HEK293 (cell line): ENCODE measurements at regions not wholly inside any gene's neighbourhood (a gene's known extent, or its start where the extent isn't known, plus 50 kb on each side); places are given as distances from the start of the nearest gene placed in this dataset.

ENCODE experiments used
- CTCF ChIA-PET: fragments of 350-600 bp; formaldehyde crosslinking; extraction: SDS; loops from one replicate; lab custom pipeline; 2021; ENCODE audit warnings: antibody characterized with exemption; lab: Yijun Ruan, JAX
- POLR2A ChIA-PET: fragments of 300-600 bp; formaldehyde crosslinking; extraction: SDS; loops from one replicate; lab custom pipeline; 2020; ENCODE audit warnings: antibody characterized with exemption, inconsistent platforms; lab: Yijun Ruan, JAX
- H3K27ac ChIP-seq: fragments of 200-500 bp; sonication (Bioruptor generic); 2 replicates; pipeline ENCODE4 v1.5.1; 2014; ENCODE audit warnings: low read depth, low read length, control low read depth, inconsistent platforms; ENCODE audit errors: extremely low read depth
- H3K36me3 ChIP-seq, 2 experiments: fragments of 200-500 bp in 1 of 2; sonication (Bioruptor generic) in 1 of 2; 1 replicate in 1 of 2; 2 replicates in 1 of 2; pipeline ENCODE4 v1.5.1; 2014 to 2017; ENCODE audit warnings: inconsistent platforms in 2 of 2, low read length in 2 of 2; ENCODE audit not compliant: control insufficient read depth in 2 of 2, insufficient read depth in 1 of 2
- H3K4me1 ChIP-seq: fragments of 200-500 bp; sonication (Bioruptor generic); 2 replicates; pipeline ENCODE4 v1.5.1; 2014; ENCODE audit warnings: mild to moderate bottlenecking, low read length, inconsistent platforms; ENCODE audit not compliant: control insufficient read depth, insufficient read depth
- H3K4me3 ChIP-seq: 2 replicates; pipeline ENCODE4 v1.5.1; 2011; ENCODE audit warnings: low read depth, mild to moderate bottlenecking, control low read depth, low read length, moderate library complexity
- H3K9me3 ChIP-seq: fragments of 200-500 bp; sonication (Bioruptor generic); 2 replicates; pipeline ENCODE4 v1.5.1; 2014; ENCODE audit warnings: low read depth, low read length, inconsistent platforms; ENCODE audit not compliant: control insufficient read depth, insufficient read depth
- GLI2 ChIP-seq: fragments of 450-650 bp; formaldehyde crosslinking; IDR thresholded peaks from 2 replicates; pipeline ENCODE4; 2017; ENCODE audit warnings: missing biosample characterization, missing genetic modification characterization, low read depth, borderline replicate concordance
- PRDM1 ChIP-seq: fragments of 450-650 bp; formaldehyde crosslinking; IDR thresholded peaks from 2 replicates; pipeline ENCODE4; 2016; ENCODE audit warnings: missing biosample characterization, missing genetic modification characterization
- SCRT2 ChIP-seq: fragments of 450-650 bp; formaldehyde crosslinking; IDR thresholded peaks from 2 replicates; pipeline ENCODE4 v1.5.1; 2016; ENCODE audit warnings: missing biosample characterization, missing genetic modification characterization
- SP7 ChIP-seq: fragments of 450-650 bp; formaldehyde crosslinking; IDR thresholded peaks from 2 replicates; pipeline ENCODE4 v1.5.1; 2016; ENCODE audit warnings: missing biosample characterization, missing genetic modification characterization
- ZBTB44 ChIP-seq: fragments of 450-650 bp; IDR thresholded peaks from 2 replicates; pipeline ENCODE4 v1.5.1; 2018; ENCODE audit warnings: missing biosample characterization, mild to moderate bottlenecking, missing genetic modification characterization
- ZBTB6 ChIP-seq: fragments of 450-650 bp; formaldehyde crosslinking; IDR thresholded peaks from 2 replicates; pipeline ENCODE4 v1.5.1; 2017; ENCODE audit warnings: missing biosample characterization, missing genetic modification characterization
- ZNF132 ChIP-seq: fragments of 450-650 bp; formaldehyde crosslinking; IDR thresholded peaks from 2 replicates; pipeline ENCODE4 v1.5.1; 2017; ENCODE audit warnings: missing biosample characterization, missing genetic modification characterization, borderline replicate concordance
- ZNF155 ChIP-seq: fragments of 450-650 bp; formaldehyde crosslinking; IDR thresholded peaks from 2 replicates; pipeline ENCODE4 v1.5.1; 2016; ENCODE audit warnings: missing biosample characterization, missing genetic modification characterization
- ZNF169 ChIP-seq: fragments of 450-650 bp; formaldehyde crosslinking; IDR thresholded peaks from 2 replicates; pipeline ENCODE4 v1.5.1; 2016; ENCODE audit warnings: missing biosample characterization, missing genetic modification characterization
- ZNF175 ChIP-seq: fragments of 450-650 bp; formaldehyde crosslinking; IDR thresholded peaks from 2 replicates; pipeline ENCODE4 v1.5.1; 2016; ENCODE audit warnings: missing biosample characterization, missing genetic modification characterization
- ZNF266 ChIP-seq: fragments of 450-650 bp; formaldehyde crosslinking; IDR thresholded peaks from 2 replicates; pipeline ENCODE4 v1.5.1; 2016; ENCODE audit warnings: missing biosample characterization, missing genetic modification characterization, low read depth
- ZNF324 ChIP-seq: fragments of 450-650 bp; formaldehyde crosslinking; IDR thresholded peaks from 2 replicates; pipeline ENCODE4 v1.5.1; 2016; ENCODE audit warnings: missing biosample characterization, missing genetic modification characterization
- ZNF423 ChIP-seq: fragments of 450-650 bp; formaldehyde crosslinking; IDR thresholded peaks from 2 replicates; pipeline ENCODE4 v1.5.1; 2016; ENCODE audit warnings: missing biosample characterization, missing genetic modification characterization
- ZNF645 ChIP-seq: fragments of 450-650 bp; formaldehyde crosslinking; IDR thresholded peaks from 2 replicates; pipeline ENCODE4; 2016; ENCODE audit warnings: missing biosample characterization, missing genetic modification characterization
- ZNF654 ChIP-seq: fragments of 450-650 bp; formaldehyde crosslinking; IDR thresholded peaks from 2 replicates; pipeline ENCODE4 v1.5.1; 2016; ENCODE audit warnings: low read depth, missing biosample characterization, missing genetic modification characterization
- ZNF664 ChIP-seq: fragments of 450-650 bp; formaldehyde crosslinking; IDR thresholded peaks from 2 replicates; pipeline ENCODE4 v1.5.1; 2016; ENCODE audit warnings: missing biosample characterization, missing genetic modification characterization
- ZNF785 ChIP-seq: fragments of 450-650 bp; formaldehyde crosslinking; IDR thresholded peaks from 2 replicates; pipeline ENCODE4 v1.5.1; 2016; ENCODE audit warnings: missing biosample characterization, missing genetic modification characterization
- ZSCAN23 ChIP-seq: fragments of 450-650 bp; formaldehyde crosslinking; IDR thresholded peaks from 2 replicates; pipeline ENCODE4 v1.5.1; 2016; ENCODE audit warnings: missing biosample characterization, missing genetic modification characterization

- TF ChIP-seq ZNF645 (tag by site-specific recombination) (no peak), ZNF169 (no peak), ZNF155 (tag by site-specific recombination) (no peak)
- TF ChIP-seq, all 188 proteins: peak for 0
These were observed 60.9 kb upstream of the MC3R start (continued) for GRCh38 chr20:56187534-56188165.

GRCh38 chr20:56194042-56194441 lies 54.5 kb upstream of the MC3R start:
- Histone ChIP-seq H3K36me3 (no peaks in the 10 kb centered on the region), H3K4me3 (no peak overlapping the region), H3K9me3 (no peaks in the 10 kb centered on the region), H3K27ac (no peak overlapping the region), H3K4me1 (no peaks in the 10 kb centered on the region)
- ChIA-PET CTCF (no interaction called here), POLR2A (no interaction called here)
- TF ChIP-seq ZNF423 (tag by site-specific recombination) (no peak), ZNF664 (no peak), ZBTB6 (tag by site-specific recombination) (no peak), ZNF175 (tag by site-specific recombination) (no peak), SP7 (tag by site-specific recombination) (no peak), ZNF324 (tag by site-specific recombination) (no peak), GLI2 (no peak), ZNF132 (tag by site-specific recombination) (no peak), ZBTB44 (tag by site-specific recombination) (no peak), ZNF654 (tag by site-specific recombination) (no peak), ZSCAN23 (no peak), ZNF266 (tag by site-specific recombination) (no peak)

- ChIA-PET POLR2A (no interaction called here), CTCF (no interaction called here)
- H3K4me1 ChIP-seq, result no peaks in the 10 kb centered on the region
- H3K36me3 ChIP-seq, result no peaks in the 10 kb centered on the region
- TF ChIP-seq ZNF785 (tag by site-specific recombination) (no peak), SCRT2 (peak; percentile 26; the same call in 1 of the 2 replicates), PRDM1 (tag by site-specific recombination) (no peak)
- H3K27ac ChIP-seq, result no peak overlapping the region
- H3K4me3 ChIP-seq, result no peak overlapping the region
- no peaks in the 10 kb centered on the region for H3K9me3 ChIP-seq
These were observed 52.6 kb upstream of the MC3R start for GRCh38 chr20:56195946-56196345.
